NCI-H128 (cell line): ENCODE measurements at regions not wholly inside any gene's neighbourhood (a gene's known extent, or its start where the extent isn't known, plus 50 kb on each side); places are given as distances from the start of the nearest gene placed in this dataset.
"Not testable (repeated sequence)": the region's sequence is repeated elsewhere in the genome, so short reads cannot be mapped to it uniquely, and the experiment has no call there.

Source experiments
- DNase-seq: peaks from one replicate; lab custom pipeline; 2025; ENCODE audit not compliant: unreplicated experiment; lab: John Stamatoyannopoulos, UW

DNA sequence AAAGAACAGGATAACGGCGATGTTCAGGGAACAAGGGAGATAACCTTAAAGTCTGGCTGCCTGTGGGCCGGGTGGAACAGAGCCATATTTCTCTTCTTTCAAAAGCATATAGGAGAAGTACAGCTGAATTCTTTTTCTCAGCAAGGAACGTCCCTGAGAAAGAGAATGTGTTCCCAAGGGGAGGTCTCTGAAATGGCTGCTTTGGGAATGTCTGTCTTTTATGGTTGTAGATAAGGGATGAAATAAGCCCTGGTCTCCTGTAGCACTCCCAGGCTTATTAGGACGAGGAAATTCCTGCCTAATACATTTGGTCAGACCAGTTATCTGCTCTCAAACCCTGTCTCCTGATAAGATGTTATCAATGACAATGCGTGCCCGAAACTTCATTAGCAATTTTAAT lies 490.5 kb downstream of the DMAC1 start:
- not testable (repeated sequence) for DNase-seq

DNA sequence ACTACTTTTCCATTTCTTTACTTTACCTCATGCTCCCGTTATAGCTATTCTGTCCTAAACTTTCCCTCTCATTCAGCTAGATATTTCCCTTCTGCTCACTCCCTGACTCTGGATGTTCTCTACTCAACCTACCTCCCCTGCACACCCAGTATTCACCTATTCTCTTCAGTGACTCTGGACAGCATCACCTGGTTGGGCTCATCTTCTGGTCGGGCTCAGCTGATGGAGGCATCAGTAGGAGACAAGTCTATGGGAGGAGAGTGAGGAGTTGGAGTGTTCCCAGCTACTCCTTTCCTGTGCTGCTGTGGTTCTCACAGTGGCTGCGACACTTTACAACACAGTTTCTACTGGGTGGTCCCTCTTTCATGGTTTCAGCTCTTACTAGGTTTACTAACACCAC lies 493.9 kb downstream of the DMAC1 start:
- DNase-seq: no peak

DNA sequence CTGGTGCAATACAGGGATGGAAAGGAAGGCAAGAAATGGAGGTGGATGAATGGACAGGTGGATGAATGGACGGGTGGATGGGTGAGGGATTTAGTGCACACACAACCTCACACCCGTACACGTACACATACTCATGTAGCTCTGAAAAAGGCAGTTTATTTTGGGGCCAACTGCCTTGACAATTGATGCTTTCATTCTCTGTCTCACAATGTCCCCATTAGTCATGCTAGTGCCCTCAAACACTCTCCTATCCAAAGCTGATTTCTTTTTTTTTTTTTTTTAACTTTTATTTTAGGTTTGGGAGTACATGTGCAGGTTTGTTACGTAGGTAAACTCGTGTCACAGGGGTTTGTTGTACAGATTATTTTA lies 495.0 kb downstream of the DMAC1 start:
- no peak for DNase-seq

DNA sequence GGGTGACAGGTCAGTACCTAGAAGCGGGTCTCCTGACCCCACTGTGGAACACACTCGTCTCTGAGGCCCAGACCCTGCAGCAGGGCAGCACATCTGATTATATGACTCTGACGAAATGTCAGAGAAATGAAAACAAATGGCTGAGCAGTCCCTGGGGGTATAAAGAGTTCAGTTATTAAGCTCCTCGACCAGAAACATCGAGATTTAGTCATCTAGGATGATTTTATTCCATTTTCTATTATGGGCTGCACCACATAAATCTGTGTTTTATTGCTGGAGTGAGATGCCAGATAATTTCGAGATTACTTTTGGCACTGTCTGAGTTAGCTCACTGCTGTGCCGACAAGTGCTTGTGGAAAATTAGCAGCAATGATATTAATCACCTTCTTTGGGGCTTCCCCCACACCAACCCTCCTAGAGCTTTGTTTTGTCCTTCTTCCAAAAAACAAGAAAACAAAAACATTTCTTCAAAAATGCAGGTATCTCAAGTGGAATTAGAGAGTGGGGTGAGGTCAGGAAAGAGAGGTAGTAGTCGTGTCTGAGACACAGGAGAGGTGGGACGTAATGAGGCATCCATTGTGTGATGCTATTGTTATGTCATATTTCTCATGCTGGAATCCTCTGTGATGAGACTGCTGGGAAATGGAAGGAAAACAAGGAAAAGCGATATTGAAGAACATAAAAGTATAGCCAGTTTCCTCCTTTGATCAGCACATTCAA lies 495.5 kb downstream of the DMAC1 start:
- no peak for DNase-seq

DNA sequence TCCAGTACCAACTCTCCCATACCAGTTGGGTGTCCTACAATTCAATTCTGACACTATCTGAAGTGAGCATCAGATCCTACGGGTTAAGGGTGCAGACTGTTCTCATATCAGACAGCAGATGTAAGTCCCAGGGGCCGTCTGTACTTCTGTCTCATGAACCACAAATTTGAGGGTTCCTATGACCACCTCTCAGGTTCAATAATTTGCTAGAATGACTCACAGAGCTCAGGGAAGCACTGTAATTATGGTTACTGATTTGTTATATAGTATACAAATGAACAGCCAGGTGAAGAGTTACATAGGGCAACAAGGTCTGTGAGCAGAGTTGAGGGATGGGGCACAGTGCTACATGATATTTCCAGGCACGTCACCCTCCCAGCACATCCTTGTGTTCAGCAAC lies 499.1 kb downstream of the DMAC1 start:
- no peak for DNase-seq

GRCh38 chr9:7298123-7298522 lies 501.5 kb downstream of the DMAC1 start:
- no peak for DNase-seq

DNA sequence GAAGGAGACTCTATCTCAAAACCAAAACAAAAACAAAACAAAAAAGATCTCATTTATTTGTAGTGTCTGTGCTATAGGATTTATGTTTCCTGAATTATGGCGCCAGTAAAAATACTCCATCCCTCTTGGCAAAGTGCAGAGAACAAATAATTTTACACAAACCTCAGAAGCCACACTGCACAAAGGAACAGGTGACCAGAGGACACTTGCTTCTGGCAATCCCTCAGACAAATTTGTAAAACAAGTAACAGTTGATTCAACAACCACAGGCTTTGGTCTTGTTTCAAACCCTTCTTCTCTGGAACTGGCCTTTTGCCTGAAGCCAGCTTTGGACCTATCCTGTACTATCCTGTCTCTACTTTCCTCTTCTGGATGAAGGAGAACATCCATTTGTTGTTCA lies 502.1 kb downstream of the DMAC1 start:
- DNase-seq: no peak

- no peak for DNase-seq
These were observed 506.5 kb downstream of the DMAC1 start for GRCh38 chr9:7293091-7293490.

GRCh38 chr9:7289773-7290172 lies 509.8 kb downstream of the DMAC1 start:
- no peak for DNase-seq

GRCh38 chr9:7287986-7288385 lies 511.6 kb downstream of the DMAC1 start:
- DNase-seq: no peak

DNA sequence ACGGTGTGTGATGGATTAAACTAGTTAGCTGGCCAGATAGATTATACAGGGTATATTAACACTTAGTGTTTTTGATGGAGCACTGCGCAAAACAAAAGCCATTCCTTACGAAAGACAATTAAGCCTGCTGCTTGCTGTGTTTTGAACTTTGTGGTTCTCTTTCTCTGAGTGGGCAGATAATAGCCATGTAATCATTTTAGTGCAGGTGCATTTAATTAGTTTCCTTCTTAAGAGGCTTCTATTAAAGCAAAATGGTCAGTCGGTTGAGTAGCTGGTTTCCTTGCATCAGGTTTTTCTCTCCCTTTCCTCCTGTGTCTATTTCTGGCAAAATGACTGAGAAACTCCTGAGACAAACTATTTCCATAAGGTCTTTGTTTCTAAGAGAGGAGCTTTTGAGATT lies 512.5 kb downstream of the DMAC1 start:
- DNase-seq: peak; percentile 34

DNA sequence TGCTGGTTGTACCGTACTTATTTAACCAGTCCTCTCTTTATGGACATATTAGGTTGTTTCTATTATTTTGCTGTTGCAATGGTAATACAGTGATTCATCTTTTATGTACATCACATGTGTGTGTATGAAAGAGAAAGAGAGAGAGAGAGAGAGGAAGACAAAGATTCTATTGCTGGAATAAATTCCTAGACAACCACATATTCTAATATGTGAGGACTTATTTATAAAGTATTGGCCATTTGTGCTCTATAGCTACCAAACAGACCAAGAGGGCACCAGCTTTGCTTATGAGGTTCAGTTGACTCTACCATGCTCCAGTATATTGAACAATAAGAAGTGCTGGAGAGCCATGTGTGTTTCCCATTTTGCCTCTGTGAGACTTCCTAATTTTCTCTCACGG lies 513.5 kb downstream of the DMAC1 start:
- no peak for DNase-seq

DNA sequence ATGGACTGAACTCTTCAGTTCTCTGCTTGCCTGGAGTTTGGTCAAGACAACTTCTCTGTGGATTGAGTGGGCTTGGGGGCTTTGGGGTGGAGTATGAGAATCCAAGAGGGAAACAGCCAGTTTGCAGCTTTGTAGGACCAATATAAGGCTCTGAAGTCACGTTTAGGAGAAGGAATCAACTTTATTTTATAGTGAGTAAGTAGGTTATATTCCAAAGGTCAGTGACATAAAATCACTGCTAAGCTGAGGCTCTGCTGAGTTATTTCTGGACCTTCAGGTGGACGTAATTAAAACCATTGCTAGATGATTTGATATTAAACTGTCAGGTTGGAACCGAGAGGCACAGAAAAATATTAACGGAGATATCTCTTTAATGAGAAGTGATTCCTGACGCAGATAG lies 514.4 kb downstream of the DMAC1 start:
- DNase-seq: no peak

GRCh38 chr9:7284517-7284916 lies 515.1 kb downstream of the DMAC1 start:
- no peak for DNase-seq

GRCh38 chr9:7284117-7284516 lies 515.5 kb downstream of the DMAC1 start:
- DNase-seq: no peak

DNA sequence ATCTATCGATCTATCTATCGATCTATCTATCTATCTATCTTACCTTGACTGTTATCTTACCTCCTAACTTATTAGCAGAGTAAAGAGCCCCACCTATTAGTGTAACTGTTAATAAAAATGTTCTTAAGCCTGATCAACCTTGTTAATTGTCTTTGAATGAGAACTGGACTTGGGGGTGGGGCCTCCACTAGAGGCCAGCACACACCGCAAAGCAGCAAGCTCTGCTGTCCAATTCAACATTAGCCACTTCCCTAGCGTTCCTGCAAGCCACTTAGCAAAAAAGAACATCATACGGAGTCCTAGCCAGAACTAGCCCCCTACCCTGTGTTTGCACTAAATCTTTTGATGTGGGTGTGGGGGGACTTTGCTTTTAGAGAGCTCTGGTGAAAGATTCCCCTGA lies 515.8 kb downstream of the KDM4C start:
- DNase-seq: no peak

GRCh38 chr9:7266911-7267595 lies 509.3 kb downstream of the KDM4C start:
- DNase-seq: peak; percentile 45

DNA sequence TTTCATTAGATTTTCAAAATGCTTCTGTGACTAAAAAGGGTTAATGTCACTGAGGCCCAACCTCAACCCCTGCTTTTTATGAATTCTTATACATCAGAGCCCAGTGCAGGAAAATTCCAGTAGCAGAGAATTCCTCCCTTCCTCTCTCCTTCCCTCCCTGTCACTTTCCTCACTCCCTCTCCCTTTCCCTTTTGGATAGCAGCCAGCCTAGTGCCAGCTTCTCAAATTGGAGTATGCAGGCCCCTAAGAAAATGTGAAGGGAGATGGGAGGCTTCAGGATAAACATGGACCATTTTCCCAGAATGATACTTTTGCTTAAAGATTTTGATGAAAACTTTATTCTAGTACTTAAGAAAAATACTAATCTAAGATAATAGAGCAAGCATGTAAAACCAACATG lies 507.4 kb downstream of the KDM4C start:
- DNase-seq: no peak

- DNase-seq: no peak
These were observed 501.9 kb downstream of the KDM4C start for GRCh38 chr9:7259544-7260241.

DNA sequence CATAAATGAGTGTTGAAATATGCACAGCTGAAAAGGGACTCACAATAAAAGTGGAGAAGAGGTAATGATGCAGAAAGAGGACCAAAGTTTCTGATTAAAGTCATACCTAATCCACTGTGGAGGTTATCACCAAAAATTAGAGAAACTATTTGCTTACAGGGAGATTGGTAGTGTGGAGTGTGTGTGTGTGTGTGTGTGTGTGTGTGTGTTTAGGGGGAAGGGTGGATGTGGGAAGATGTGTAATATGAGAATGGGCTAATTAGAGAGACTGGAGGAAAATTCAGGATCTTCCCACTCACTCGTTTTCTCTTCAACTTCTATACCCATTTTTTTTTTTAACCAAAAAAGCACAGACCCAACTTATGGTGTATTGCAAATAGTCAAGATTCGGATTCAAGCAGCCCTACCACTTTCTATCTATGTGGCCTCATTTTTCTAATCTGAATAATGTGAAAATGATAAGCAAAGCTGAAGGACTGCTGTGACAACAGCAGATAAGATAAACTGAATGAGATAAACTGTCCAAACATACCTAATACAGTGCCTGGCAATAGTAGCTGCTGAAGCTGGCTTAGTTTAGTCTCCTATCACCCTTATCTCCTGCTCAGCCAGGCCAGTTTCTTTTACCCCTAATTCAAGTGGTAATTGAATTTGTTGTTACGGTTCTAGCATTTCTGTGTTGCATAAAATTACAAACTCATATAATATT lies 501.1 kb downstream of the KDM4C start:
- no peak for DNase-seq

DNA sequence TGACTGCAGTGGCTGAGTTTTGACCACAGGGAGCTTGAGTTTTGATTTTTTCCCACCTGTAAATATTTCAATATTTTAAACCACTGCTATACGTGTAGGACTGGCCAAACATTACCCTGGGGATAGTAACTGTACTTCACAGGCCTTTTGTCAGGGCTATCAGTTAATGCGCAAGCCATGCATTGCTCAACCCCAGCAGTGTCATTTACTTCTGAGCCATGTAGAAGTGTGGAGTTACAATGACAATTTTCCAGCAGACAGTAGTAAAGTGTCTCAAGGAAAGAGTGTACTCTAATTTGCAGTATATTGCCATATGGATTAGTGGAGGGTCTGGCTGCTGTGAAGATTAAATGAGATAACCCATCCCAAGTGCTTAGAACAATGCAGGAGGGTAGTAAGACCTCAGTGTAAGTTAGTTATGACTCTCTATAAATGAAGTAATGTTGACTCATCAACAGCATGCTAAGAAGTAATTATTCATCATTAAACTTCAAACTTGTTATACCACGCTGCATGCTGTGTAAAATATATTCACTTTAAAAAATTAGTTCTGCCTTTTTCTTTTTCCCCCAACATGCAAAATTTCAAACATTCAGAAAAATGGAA lies 489.2 kb downstream of the KDM4C start:
- no peak for DNase-seq
